Hematopoietic multipotent progenitor cell treated with erythropoietin and hydrocortisone succinate and interleukin-3 and kit ligand, for 4 days (in vitro differentiated cells): ENCODE measurements at regions not wholly inside any gene's neighbourhood (a gene's known extent, or its start where the extent isn't known, plus 50 kb on each side); places are given as distances from the start of the nearest gene placed in this dataset.

Source experiments
- DNase-seq: peaks from one replicate; pipeline ENCODE4 v3.0.0-alpha.2; 2015

DNA sequence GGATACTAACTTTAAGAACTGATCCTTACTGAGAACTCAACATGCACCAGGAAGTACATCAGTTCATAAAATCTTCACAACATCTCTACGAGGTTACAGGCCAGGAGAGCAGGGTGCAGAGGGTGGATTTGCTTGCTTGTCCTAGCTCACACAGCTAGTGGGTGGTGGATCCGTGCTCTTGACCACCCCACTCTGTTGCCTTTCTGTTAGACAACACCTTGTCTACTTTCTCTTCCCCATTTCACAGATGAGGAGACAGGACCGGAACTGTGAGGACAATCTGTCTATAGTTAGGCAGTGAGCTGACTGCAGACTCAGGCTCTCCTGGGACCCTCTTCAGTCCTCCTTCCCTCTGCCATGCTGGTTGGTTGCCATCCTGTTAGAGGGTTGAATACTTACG lies 221.7 kb upstream of the TLE3 start:
- no peak for DNase-seq

DNA sequence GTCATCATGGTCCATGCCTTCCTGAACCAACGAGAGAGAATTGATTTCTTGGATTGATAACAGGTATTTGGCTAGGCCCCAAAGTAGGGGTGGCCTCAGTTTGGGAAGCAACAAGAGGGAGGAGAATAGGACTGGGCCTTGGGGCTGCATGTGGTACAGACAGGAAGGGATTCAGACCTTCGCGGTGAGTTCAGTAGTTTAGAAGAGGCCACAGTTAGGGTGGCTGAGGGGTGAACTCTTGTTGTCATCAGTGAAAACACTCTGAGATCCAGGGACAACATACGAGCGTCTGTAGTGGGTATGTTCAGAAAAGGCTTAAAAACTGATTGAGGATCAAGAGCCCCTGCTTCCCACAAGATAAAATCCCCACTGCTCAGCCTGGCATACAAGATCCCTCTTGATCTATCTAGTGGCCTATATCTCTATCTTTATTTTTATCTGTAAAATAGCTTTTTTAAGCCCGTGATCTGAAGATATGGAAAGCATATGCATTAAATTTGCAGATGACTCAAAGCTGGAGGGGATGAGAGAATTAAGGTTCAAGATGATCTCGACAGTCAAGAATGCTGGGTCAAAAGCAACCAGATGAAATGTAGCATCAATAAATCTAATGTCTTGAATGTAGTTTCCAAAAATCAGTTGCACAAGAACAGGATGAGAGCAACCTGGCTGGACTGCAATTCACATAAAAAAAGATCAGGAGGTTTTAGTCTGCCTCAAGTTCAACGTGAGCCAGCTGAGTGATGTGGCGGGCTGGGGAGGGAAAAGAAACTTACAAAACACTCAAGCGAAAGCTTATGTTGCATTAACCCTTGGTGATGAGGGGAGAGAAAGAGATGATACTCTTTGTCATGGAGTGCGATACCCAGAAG lies 221.1 kb upstream of the TLE3 start:
- peak; percentile 31 for DNase-seq

DNA sequence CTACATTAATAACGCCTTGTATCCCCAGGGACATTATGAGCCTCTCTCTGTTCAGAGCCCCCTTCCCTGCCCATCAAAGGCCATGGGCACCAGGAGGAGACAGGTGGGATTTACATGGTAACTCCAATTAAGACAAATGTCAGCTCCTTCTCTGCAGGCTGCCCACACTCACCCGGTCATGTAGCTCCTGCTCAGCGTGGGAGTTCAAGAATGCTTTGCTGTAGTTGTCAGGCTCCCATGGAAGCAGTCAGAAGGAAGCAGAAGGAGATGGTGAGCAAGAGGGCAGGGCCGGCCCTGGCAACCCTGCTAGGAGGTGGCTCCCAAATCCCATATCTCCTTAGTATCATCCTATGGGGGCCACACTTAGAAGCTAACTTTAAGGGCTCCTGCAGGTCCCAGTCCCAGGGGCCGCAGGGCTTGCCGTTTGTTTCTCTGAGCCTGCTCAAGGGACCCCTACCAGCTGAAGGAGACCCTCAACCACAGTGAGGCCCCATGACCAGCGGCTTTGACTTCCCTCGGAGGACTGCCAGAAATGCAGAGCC lies 218.4 kb upstream of the TLE3 start:
- DNase-seq: no peak

DNA sequence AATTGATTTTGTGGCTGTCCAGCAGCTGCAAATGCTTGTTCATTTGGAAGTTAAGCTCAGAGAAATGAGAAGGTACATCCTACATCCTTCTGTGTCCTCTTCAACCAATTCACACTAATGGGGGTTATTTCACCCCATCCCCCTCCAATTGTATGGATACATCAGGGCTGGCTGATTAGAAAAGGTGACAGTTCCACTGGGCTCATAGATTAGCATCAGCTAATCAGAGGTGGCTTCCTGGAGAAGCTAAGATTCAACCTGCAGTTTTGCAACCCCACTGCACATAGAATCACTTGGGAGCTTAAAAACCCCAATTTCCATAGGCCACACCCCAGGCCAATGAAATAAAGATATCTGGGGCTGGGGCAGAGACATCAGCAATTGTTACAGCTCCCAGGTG lies 217.7 kb upstream of the TLE3 start:
- DNase-seq: no peak

DNA sequence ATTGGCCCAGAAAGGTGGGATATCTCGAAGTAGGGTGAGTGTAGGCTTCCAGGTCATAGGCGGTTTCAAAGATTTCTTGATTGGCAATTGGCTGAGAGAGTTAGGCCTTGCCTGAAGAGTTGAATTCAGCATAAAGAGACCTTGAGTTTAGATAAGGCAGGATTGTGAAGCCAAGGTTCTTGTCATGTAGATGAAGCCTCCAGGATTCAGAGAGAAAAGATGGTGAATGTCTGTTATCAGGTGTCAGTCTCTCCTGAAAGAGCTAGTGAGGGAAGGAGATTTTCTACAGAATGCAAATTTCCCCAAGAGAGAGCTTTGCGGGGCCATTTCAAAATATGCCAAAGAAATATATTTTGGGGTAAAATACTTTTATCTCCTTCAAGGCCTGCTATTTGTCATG lies 217.0 kb upstream of the TLE3 start:
- no peak for DNase-seq

DNA sequence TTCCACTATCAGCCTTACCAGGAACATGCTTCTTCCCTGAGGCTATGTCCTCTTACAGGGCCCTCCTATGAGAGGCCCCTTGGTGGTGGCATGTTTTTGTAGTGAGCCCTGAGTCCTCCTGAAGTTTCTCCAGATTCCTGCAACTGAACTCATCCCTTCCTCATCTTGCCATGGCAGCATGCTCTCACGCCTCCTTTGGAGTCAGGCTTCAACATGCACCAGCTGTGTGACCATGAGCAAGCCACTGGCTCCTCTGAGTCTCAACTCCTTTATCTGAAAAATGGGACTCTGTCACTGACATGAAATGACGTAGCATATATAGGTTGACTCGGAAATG lies 216.3 kb upstream of the TLE3 start:
- DNase-seq: no peak

DNA sequence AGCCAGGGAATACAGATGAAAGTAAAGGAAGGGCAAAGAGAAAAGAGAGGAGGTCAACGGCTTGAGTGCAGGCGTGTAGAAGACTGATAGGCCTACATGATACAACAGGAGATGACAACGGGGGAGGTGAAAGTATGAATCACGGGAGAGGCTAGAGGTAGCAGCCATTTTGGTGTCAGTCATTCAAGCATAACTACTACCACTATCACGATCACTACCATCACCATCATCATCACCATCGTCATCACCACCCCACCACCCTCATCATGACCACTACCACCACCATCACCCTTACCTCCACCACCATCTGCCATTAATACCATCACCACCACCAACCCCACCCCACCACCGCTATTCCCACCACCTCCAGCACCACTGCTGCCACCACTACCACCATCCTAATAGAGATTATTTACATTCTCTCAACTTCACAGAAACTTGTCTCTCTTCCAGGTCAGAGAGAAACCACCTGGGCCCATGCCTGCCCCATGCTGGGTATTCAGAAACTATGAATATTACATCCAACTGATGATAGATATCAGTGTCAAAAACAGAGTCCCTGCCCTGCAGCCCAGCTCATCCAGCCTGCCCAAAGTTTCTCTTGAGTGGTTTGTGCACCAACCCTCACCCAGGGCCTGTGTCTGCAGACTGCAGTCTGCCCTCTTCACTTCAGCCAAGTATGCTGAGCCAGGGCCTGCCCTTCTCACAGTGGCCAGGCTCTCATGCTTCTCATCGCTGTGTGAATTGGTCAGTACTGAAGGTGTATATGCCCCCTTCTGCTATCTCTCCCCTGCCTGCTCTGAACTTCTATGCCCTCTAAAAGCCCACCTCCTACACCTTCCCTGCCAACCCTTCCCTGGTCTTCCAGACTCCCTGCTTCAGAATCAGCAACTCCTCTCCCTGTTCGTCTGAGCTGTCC lies 215.6 kb upstream of the TLE3 start:
- DNase-seq: no peak

DNA sequence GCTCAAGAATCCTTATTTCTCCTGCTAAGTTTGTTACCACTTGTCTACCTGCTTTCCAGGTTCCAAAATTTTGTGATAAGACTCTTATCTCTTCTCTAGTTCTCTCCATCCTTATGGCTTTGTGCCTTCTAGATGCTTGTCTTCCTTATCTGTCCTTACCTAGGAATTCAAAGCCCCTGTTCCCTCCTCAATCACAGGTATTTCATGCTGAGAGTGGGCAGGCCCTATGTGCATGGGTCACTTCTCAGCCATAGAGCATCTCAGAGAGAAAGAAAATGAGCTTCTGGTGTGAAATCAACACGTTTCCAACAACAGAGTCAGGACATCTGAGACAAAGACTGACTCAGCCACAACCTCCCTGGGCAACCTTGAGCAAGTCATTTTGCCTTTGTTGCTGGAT lies 214.1 kb upstream of the TLE3 start:
- DNase-seq: no peak

DNA sequence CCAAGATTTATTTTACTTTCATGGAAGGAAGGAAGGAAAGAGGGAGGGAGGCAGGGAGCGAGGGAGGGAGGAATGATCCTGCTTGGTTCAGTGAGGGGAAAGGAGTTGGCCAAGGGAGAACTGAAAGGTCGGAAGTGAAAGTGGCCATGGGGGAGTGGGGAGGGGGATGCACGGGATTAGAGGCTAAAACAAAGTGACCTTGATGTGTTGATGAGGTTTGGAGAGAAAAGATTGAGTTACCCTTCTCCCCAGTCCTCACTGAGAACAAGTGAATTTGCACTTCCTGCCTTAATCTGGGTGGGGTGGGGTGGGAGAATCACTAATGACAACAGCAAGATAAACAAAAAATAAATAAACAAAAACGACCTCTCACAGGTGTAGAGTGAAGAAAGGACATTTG lies 212.0 kb upstream of the TLE3 start:
- no peak for DNase-seq

DNA sequence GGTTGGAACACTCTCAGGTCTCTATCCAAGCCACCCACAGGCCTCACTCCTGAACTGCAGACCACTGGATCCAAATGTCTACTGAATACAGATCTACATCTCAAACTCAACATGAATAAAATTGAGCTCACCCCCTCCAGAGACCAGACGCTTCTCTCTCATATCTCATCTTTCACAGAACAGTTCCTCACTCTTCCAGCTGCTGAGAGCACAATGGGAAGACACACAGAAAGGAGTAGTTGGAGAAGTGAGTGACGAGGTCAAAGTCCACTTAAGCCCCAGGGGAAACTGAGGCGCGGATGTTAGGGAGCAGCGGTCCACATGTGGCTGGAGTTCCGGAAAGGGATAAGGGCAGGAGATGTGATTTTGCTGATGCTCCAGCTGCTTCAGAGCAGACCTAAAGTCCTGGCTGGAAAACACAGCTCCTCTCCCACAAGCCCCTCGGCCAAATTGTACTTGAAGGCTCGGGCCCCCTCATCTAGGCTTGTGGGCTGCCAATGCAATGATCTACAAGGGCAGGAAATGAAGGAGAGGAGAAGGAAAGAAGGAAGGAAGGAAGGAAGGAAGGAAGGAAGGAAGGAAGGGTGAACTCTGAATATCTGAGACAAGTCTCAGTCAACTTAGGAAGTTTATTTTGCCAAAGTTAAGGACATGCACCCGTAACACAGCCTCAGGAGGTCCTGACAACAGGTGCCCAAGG lies 211.2 kb upstream of the TLE3 start:
- DNase-seq: peak; percentile 21

DNA sequence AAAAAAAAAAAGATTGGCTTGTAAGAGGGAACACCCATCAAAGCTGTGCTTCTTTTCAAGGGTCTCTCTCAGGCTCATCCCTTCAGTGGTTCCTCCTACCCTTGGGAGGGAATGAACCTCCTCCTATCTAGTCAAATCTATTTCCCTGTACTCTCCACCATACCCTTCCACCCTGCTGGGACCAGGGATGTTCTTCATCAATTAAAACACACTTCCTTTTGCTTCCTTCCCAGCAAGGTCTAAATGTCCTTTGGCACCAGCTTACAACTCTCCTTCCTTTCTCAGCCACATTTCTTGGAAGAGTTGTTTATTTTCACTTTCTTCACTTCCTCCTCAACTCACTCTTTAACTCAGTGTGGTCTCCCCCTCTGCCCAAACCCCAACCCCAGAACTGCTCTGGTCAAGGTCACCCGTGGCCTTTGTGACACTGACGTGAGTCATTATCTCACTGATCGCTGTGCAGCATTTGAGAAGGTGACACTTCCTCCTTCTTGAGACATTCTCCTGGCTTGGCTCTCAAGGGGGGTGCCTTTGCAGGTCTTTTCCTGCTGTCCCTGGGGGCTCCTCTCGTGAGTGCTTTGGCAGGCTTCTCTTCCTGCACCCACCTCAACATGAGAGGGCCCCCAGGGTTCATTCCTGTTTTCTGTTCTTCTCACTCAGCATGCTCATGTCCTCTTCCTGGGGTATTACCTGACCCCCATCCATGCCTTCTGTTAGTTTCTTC lies 210.5 kb upstream of the TLE3 start:
- peak; percentile 65 for DNase-seq

DNA sequence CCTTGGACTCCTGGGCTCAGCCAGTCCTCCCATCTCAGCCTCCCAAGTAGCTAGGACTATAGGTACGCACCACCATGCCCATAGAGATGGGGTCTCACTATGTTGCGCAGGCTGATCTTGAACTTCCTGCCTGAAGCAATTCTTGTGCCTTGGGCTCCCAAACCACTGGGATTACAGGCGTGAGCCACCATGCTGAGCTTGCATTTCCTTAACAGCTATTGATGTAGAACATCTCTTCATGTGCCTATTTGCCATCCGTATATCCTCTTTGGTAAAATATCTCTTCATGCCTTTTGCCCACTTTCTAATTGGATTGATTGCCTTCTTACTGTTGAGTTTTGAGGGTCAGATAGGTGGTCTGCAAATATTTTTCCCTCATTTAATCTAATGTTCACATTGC lies 208.9 kb upstream of the TLE3 start:
- no peak for DNase-seq

DNA sequence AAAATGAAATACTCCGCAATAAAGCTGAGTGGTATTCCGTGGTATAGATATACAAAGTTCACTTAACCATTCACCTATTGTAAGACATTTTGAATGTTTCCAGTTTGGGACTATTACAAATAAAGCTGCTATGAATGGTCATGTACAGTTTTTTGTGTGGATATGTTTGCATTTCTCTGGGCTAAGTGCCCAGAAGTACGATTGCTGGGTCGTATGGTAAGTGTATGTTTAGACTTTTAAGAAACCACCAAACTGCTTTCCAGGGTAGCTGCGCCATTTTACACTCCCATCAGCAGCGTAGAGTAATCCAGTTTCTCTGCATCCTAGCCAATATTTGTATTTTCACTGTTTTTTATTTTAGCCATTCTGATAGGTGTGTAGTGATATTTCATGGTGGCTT lies 208.4 kb upstream of the TLE3 start:
- DNase-seq: no peak

DNA sequence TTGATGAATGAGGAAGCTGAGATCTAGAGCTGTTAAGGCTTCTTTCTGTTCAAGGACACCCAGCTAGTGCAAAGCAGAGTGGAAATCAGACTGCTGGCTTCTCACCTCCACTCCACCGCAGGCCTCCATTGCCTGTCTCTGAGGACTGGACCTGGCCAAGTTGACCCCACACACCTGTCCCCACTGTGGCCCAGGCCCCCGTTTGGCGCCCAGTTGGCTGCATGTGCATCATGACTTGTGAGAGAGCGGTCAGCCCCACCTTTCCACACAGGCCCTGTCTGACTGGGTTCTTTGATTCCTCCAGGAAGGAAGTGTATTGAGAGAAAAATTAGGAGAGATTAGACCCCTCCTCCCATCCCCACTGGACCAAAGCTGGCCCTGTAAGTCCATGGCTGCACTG lies 206.3 kb upstream of the TLE3 start:
- no peak for DNase-seq

DNA sequence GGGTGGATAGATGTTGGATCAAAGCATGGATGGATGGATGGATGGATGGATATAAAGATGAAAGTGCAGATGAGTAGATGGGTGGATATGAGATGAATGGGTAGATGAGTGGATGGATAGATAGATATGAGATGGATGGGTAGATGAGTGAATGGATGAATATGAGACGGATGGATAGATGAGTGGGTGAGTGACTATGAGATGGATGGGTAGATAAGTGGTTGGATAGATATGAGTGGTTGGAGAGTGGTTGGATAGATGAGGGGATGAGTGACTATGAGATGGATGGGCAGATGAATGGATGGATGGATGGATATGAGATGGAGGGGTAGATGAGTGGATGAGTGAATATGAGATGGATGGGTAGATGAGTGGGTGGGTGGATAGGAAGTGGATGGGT lies 204.6 kb upstream of the TLE3 start:
- DNase-seq: no peak

DNA sequence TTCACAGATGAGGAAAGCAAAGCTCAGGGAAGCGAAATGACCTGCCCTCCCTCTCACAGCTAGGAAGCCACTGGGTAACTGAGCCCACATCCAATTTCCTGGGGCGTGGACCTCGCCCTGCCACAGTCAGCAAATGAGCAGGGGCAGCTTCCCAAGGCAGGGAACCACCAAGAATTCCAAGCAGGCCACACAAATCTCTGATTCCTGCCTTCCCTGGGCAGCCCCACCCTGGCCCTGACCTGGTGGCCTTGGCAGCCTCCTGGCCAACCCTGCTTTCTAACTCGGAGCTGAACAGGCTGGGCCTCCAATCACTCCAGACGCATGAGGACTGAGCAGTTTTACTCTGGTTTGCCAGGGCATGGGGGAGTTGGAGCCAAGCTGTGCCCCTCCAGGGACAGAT lies 203.7 kb upstream of the TLE3 start:
- no peak for DNase-seq

DNA sequence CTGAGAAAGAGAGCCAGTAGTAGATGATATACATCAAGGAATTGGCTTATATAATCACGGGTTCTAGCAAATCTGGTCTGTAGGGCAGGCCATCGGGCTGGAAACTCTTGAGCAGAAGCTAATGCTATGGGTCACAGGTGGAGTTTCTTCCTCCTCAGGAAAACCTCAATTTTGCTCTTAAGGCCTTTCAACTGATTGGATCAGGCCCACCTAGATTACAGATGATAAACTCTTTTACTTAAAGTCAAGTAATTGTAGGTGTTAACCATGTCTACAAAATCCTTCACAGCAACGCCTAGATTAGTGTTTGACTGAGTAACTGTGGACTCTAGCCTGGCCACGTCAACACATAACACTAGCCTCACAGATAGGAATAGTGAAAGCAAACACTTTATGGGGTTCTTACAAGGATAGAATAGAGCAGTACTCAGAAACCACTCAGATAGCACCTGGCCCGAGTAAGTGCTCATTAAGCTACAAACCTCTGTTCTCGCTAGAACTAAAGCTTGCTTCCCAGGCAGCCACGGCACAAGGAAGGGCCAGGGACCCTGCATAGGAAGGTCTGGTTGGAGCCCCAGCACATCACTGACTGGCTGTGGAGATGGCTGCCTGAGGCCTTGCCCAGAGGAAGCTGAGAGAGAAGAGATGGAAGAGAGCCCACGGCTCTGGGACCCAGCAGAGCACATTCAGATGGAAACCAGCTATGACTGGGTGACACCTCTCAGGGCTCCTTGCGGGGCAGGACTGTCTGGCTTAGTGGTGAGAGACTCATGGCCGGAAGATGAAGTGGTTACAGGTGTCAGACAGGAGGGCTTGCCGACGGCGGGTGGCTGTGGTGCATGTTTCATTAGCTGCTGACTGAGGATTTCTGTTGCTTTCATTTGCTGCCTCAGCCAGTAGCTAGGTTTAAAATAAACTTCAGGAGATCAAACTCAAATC lies 202.5 kb upstream of the TLE3 start:
- no peak for DNase-seq

DNA sequence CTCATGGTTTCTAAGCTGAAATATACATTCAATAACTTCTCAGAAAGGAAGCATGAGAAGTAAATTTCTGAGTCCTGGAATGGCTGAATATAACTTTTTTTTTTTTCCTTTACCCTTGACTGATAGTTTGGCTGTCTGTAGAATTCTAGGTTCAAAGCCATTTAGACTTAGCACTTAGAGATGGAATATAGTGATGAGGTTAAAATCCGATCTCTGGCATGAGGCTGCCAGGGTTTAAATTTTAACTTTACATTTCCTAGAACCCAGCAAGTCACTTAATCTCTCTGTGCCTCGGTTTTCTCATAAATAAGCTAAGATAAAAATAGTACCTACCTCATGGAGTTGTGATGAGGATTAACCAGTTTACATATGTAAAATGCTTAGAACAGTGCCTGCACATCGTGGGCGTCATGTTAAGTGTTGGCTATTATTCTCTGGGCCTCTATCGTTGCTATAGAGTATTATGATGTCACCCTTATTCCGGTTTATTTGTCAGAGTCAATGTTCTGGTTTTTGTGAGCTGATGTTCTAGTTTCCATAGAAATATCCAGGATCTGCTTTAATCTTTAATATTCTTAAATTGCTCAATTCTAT lies 199.8 kb upstream of the TLE3 start:
- DNase-seq: no peak

DNA sequence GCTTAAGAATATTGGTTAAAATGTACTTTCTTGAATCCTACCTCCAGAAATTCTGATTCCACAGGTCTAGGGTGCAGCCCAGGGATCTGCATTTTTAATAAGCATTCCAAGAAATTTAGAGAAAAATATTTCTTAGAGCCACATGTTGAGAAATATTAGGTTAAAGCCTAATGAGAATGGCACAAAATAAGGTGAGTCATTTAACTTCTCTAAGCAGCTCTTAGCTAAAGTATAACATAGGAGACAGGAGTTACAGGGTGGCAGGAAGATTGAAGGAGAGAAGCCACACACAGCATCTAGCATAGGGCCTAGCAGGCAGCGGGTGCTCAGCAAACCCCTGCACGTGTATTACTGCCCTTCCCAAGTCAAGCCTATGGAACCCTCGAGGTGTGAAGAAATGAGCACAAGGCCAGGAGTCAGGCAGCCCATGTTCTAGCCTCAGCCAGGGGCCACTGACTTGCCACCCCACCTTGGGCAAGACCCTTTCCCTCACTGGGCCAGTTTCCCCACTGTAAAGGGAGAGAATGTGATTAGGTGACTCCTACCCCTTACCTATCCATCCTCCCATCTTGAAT lies 197.1 kb upstream of the TLE3 start:
- no peak for DNase-seq

DNA sequence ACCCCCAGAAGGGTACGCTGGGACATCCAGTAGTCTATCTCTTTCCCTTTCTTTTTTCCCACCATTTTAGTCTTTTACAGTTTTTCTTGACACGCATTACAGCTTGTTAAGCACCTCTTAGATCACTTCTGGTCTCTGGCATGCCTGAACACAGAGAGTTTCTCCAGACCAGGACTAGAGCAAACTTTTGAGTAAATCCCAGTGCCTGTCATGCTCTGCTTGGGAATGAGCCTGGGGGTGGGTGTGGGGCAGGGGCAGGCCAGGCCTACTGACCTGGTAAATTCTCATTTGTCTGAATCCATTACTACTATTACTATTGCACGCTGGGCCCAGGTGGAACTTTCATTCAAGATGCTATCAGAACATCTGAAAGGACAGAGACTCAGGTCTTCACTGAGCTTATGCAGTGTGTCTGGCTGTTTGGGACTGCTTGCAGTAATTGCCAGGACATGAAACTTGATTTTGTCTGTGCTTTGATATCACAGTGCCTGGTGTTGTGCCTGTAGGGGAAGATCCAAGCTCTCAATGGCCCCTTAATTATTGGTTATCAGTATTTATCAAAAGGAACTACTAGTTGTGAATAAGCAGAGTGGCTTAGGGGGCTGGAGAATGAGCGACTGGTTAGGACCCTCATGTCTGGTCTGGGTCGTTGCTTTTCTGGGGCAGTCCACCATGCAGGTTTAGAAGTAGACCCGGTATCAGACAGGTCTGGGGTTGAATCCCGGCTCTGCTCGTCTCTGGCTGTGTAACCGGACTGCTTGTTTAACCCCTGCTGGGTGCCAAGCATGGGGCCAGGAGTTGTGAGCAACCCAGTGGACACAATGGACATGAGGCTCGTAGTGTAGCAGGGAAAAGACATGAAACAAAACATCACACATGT lies 196.1 kb upstream of the TLE3 start:
- no peak for DNase-seq
